GM10248 (cell line): ENCODE measurements at regions not wholly inside any gene's neighbourhood (a gene's known extent, or its start where the extent isn't known, plus 50 kb on each side); places are given as distances from the start of the nearest gene placed in this dataset.

Source experiments
- CTCF ChIA-PET: fragments of 300-600 bp; sonication (Branson Sonifier 250); formaldehyde crosslinking; extraction: SDS; loops from one replicate; lab custom pipeline; 2021; ENCODE audit warnings: antibody characterized with exemption; lab: Yijun Ruan, JAX
- POLR2A ChIA-PET: fragments of 350-650 bp; sonication (Branson Sonifier 250); formaldehyde crosslinking; extraction: SDS; loops from one replicate; lab custom pipeline; 2020; ENCODE audit warnings: antibody characterized with exemption; lab: Yijun Ruan, JAX
- DNase-seq: peaks from one replicate; pipeline ENCODE4 v3.0.0; 2012; ENCODE audit errors: extremely low spot score
- TF ChIP-seq, protein P1 (sequence below): IDR thresholded peaks from 2 replicates; pipeline ENCODE4 v1.5.1; 2012; ENCODE audit warnings: mild to moderate bottlenecking, low read depth; ENCODE audit errors: extremely low read depth, missing control alignments, control extremely low read depth

DNA sequence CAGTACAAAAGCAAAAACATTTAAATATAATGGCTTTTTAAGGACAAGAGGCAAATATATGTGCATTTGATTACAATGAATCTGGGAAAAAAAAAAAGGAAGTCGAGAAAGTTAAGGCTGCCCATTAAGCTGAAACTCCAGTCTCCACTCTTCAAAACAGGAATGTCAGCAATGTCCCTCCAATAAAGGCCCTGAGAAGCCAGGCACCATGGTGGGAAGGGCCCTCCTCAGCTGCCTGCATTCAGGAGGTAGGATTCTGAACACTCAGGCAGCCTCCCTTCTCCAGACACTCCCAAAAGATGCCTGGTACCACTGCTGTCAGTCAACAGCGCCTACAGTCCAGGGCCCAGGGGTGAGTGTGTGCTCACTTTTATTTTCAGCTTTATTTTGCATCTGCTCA, 121.3 kb upstream of the MGMT start:
- TF ChIP-seq, protein P1, sequence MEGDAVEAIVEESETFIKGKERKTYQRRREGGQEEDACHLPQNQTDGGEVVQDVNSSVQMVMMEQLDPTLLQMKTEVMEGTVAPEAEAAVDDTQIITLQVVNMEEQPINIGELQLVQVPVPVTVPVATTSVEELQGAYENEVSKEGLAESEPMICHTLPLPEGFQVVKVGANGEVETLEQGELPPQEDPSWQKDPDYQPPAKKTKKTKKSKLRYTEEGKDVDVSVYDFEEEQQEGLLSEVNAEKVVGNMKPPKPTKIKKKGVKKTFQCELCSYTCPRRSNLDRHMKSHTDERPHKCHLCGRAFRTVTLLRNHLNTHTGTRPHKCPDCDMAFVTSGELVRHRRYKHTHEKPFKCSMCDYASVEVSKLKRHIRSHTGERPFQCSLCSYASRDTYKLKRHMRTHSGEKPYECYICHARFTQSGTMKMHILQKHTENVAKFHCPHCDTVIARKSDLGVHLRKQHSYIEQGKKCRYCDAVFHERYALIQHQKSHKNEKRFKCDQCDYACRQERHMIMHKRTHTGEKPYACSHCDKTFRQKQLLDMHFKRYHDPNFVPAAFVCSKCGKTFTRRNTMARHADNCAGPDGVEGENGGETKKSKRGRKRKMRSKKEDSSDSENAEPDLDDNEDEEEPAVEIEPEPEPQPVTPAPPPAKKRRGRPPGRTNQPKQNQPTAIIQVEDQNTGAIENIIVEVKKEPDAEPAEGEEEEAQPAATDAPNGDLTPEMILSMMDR, result no peak
- POLR2A ChIA-PET, result no interaction called here
- no peak for DNase-seq
- CTCF ChIA-PET, result no interaction called here

GRCh38 chr10:129350690-129351089, 116.4 kb upstream of the MGMT start:
- DNase-seq, result no peak
- TF ChIP-seq, protein P1, result no peak
- POLR2A ChIA-PET, result no interaction called here
- CTCF ChIA-PET, result no interaction called here

DNA sequence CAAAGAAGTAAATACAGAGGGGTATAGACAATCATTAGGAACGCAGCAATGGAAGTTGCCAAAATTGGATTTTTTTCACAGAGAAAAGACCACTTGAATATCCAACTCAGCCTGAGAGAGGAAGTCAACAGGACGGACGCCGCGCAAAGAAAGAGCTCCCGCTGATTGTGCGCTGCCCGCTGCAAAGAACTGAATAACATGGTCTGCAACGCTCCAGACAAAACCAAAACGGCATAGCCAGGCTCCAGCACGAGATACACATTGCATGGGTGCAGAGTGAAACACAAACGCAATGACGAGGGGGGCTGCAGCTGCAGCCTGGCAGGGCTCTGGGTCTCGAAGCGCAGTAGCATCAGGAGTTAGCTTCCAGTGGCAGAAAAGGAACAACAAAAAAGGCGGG, 113.9 kb upstream of the MGMT start:
- TF ChIP-seq, protein P1, result no peak
- no peak for DNase-seq
- ChIA-PET POLR2A (no interaction called here), CTCF (interaction anchor here (1.3 kb wide), 1 partner anchor 12 kb away, joined by 3 read pairs; no protein-coding TSS in a partner anchor)

- CTCF ChIA-PET, result no interaction called here
- POLR2A ChIA-PET, result no interaction called here
- DNase-seq, result no peak
- TF ChIP-seq, protein P1, result no peak
Observed at GRCh38 chr10:129360046-129360445, 107.0 kb upstream of the MGMT start.

GRCh38 chr10:129361676-129362376, 105.2 kb upstream of the MGMT start:
- ChIA-PET CTCF (interaction anchor here (1.1 kb wide), 1 partner anchor 11 kb away, joined by 3 read pairs; no protein-coding TSS in a partner anchor), POLR2A (no interaction called here)
- TF ChIP-seq, protein P1, result no peak
- DNase-seq, result no peak

DNA sequence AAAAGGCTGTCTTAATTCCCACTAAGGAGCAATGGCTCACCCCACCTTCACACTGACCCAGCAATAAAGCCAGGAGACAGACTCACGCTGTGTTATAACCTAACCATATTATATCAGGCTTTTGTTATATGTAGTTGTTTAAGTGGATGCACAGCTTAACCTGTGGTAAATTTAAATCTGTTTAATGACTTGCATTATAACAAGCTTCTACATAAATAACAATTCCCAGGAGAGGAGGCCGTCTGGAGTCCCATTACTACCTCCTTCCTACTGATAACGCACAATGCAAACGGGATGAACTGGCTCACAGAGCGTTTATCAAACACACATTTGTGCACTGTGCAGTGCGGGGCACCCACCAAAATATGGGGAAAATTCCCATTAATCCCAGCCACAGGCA, 102.1 kb upstream of the MGMT start:
- POLR2A ChIA-PET, result no interaction called here
- TF ChIP-seq, protein P1, result no peak
- CTCF ChIA-PET, result no interaction called here
- DNase-seq, result no peak
